Suppressor macrophage treated with lipopolysaccharide for 1 hour (primary cell): ENCODE measurements at regions not wholly inside any gene's neighbourhood (a gene's known extent, or its start where the extent isn't known, plus 50 kb on each side); places are given as distances from the start of the nearest gene placed in this dataset.
A peak's percentile ranks its signal among the peaks of the same experiment; 100 is the strongest.
"Not testable (repeated sequence)": the region's sequence is repeated elsewhere in the genome, so short reads cannot be mapped to it uniquely, and the experiment has no call there.

Source experiments
- DNase-seq, 3 donors: peaks; one replicate each; pipeline ENCODE4 v3.0.0-alpha.2; 2020 to 2022

- DNase-seq, result not testable (repeated sequence)
Measured at GRCh38 chr17:26936645-26937044, 357.3 kb upstream of the WSB1 start.

- not testable (repeated sequence) for DNase-seq
Measured at GRCh38 chr17:26937750-26938322, 356.1 kb upstream of the WSB1 start.

- DNase-seq, result not testable (repeated sequence)
Measured at GRCh38 chr17:26939755-26940154, 354.2 kb upstream of the WSB1 start.

- DNase-seq, result not testable (repeated sequence)
Measured at GRCh38 chr17:26940587-26940986, 353.3 kb upstream of the WSB1 start.

- DNase-seq, result peak in 1 of 3 donors; percentile 0
Measured at GRCh38 chr17:26962255-26963162, 331.4 kb upstream of the WSB1 start.

- DNase-seq, result no peak
Measured at GRCh38 chr17:26963163-26963503, 330.8 kb upstream of the WSB1 start.

GRCh38 chr17:26965898-26966624 lies 327.9 kb upstream of the WSB1 start:
- DNase-seq, result not testable (repeated sequence)

- DNase-seq, result not testable (repeated sequence)
Measured at GRCh38 chr17:26966625-26967179, 327.2 kb upstream of the WSB1 start.

GRCh38 chr17:26981845-26982425 lies 312.0 kb upstream of the WSB1 start:
- DNase-seq, result not testable (repeated sequence)

GRCh38 chr17:26982563-26982962 lies 311.4 kb upstream of the WSB1 start:
- DNase-seq, result not testable (repeated sequence)

GRCh38 chr17:26987851-26988250 lies 306.1 kb upstream of the WSB1 start:
- not testable (repeated sequence) for DNase-seq

- not testable (repeated sequence) for DNase-seq
Measured at GRCh38 chr17:26994648-26995047, 299.3 kb upstream of the WSB1 start.

GRCh38 chr17:26996146-26996916 lies 297.6 kb upstream of the WSB1 start:
- not testable (repeated sequence) for DNase-seq

GRCh38 chr17:27007734-27008531 lies 286.0 kb upstream of the WSB1 start:
- not testable (repeated sequence) for DNase-seq

- no peak for DNase-seq
Measured at GRCh38 chr17:27009087-27009486, 284.8 kb upstream of the WSB1 start.

GRCh38 chr17:27010138-27010537 lies 283.8 kb upstream of the WSB1 start:
- DNase-seq, result not testable (repeated sequence)

GRCh38 chr17:27030552-27030951 lies 263.4 kb upstream of the WSB1 start:
- DNase-seq, result not testable (repeated sequence)

GRCh38 chr17:27038676-27039075 lies 255.2 kb upstream of the WSB1 start:
- DNase-seq, result no peak

- not testable (repeated sequence) for DNase-seq
Measured at GRCh38 chr17:27045039-27045438, 248.9 kb upstream of the WSB1 start.

- peak; percentile 11 to 20 (median 15) for DNase-seq
Measured at GRCh38 chr17:27049104-27049784, 244.7 kb upstream of the WSB1 start.
